ENCODE measurements at regions not wholly inside any gene's neighbourhood (a gene's known extent, or its start where the extent isn't known, plus 50 kb on each side); places are given as distances from the start of the nearest gene placed in this dataset.

DNA sequence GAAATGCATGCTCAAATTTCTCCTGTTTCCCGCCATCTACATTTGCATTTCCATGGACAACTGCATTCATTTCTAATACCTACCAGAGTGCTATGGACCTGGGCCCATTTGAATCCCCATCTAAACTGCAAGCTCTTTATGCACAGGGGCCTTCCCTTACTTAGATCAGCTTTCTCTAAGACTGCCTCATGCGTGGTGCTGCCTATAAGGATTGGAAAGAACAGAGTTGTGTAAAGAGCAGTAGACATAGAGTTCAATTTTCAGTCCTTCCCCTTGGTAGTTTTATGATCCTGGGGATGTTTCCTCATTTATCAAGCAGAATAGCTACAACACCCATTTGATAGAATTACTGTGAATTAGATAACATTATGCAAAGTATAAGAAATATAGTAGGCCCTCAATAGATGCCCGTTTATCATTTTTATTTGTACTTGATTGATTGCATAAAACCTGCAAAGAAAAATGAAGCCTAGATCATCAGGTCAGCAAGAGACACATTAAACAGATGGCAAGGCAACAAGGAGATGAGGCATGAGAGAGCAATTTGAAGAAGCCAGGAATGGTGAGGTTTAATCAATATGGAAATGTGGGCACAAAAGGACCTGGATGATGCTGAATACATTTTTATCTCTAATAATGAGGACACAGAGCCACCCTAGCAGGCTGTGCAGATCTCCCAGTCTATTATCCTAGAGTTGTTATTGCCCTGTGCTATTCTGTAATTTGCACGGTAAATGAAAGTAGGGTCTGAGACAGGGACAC is 359.7 kb downstream of the FAM181B start:
- Mint-ChIP-seq H3K9me3 (no peaks in the 10 kb centered on the region), H3K4me1 (ENCODE audit: low read depth) (no peaks in the 10 kb centered on the region), H3K27me3 (ENCODE audit: low read depth) (no peaks in the 10 kb centered on the region), H3K4me3 (no peak overlapping the region), H3K36me3 (ENCODE audit: low read depth) (no peaks in the 10 kb centered on the region), H3K27ac (no peak overlapping the region)

DNA sequence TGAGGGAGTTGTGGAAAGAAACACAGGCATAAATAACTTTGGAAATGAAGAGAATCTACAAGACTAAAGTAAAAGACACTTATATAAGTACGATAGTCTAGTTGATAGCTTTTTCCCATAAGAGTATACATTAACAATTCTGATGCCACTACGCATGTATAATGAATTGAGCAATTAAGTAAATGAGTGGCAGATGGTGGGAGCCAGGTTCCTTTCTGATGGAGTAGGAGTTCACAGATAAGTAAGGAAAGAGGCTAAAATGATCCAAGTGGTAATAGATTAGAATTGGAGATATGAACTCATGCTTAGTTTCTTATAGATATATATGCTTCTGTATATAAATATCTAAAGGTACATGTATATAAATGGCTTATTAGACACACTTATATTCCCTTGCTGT is 368.3 kb downstream of the FAM181B start:
- Mint-ChIP-seq H3K27me3 (ENCODE audit: low read depth) (no peaks in the 10 kb centered on the region), H3K27ac (no peak overlapping the region), H3K4me1 (ENCODE audit: low read depth) (no peaks in the 10 kb centered on the region), H3K36me3 (ENCODE audit: low read depth) (no peaks in the 10 kb centered on the region), H3K4me3 (no peak overlapping the region), H3K9me3 (no peaks in the 10 kb centered on the region)

DNA sequence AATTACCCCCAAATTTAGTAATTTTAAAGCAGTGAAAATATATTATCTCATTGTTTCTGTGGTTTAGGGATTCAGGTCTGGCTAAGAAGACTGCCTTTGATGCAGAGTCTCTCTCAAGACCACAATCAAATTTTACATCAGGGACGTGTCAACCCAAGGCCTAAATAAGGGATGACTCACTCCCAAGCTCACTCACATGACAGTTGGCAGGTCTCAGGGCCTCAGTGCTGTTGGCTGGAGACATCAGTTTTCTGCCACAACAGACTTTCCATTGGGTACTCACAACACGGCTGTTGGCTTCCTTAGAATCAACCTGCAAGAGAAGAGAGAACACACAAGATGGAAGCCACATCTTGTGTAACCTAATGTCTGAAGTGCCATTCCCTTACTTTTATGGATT is 377.3 kb downstream of the FAM181B start:
- no peaks in the 10 kb centered on the region for H3K9me3 Mint-ChIP-seq
- no peaks in the 10 kb centered on the region for H3K27me3 Mint-ChIP-seq (ENCODE audit: low read depth)
- H3K36me3 Mint-ChIP-seq (ENCODE audit: low read depth): no peaks in the 10 kb centered on the region
- H3K4me3 Mint-ChIP-seq: no peak overlapping the region
- H3K27ac Mint-ChIP-seq: no peak overlapping the region
- H3K4me1 Mint-ChIP-seq (ENCODE audit: low read depth): no peaks in the 10 kb centered on the region

GRCh38 chr11:82355313-82355823 is 378.3 kb downstream of the FAM181B start:
- Mint-ChIP-seq H3K4me1 (ENCODE audit: low read depth) (no peaks in the 10 kb centered on the region), H3K9me3 (no peaks in the 10 kb centered on the region), H3K27me3 (ENCODE audit: low read depth) (no peaks in the 10 kb centered on the region), H3K36me3 (ENCODE audit: low read depth) (no peaks in the 10 kb centered on the region), H3K27ac (no peak overlapping the region), H3K4me3 (no peak overlapping the region)

DNA sequence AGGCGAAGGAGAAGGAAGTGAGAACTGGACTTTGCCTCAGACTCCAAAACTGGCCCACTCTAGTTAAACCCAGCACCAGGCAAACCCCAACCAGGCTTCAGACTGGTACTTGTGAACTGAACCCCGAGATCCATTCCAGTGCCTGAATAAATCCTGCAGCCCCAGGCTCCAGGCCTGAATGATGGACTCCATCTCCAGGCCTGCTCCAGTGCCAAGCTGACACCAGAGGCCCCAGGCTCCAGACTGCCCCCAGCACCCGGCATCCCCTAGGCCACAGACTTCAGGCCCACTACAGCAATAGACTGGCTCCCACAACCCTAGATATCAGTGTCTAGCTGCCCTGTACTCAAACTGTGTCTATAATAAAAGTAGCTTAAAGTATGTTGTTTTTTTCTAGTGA is 406.8 kb downstream of the FAM181B start:
- H3K4me3 Mint-ChIP-seq: no peak overlapping the region
- no peaks in the 10 kb centered on the region for H3K9me3 Mint-ChIP-seq
- H3K36me3 Mint-ChIP-seq (ENCODE audit: low read depth): no peaks in the 10 kb centered on the region

DNA sequence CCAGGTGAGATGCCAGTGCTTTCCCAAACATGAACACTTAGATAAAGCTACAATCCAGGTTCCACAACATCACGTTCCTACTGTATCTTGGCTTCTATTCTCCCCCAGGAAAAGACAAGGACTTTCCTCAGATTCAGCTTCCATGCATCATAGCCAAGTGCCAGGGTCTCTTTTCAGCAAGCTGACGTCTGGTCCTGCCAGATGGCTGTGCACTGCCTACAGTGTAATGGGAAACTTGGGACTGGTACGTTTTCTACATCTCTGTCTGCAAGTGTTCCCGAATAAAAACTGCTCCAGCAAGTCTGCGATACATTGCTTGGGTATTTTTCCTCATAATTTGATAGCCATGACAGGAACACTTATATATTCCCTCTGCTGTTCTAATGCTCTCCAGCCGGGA is 412.5 kb downstream of the FAM181B start:
- H3K27ac Mint-ChIP-seq: no peak overlapping the region
- no peaks in the 10 kb centered on the region for H3K27me3 Mint-ChIP-seq (ENCODE audit: low read depth)
- no peak overlapping the region for H3K4me3 Mint-ChIP-seq
- H3K4me1 Mint-ChIP-seq (ENCODE audit: low read depth): no peaks in the 10 kb centered on the region
- H3K36me3 Mint-ChIP-seq (ENCODE audit: low read depth): no peaks in the 10 kb centered on the region
- no peaks in the 10 kb centered on the region for H3K9me3 Mint-ChIP-seq

More for the DNA sequence above, 406.8 kb downstream of the FAM181B start:
- H3K4me1 Mint-ChIP-seq (ENCODE audit: low read depth): no peaks in the 10 kb centered on the region
- no peaks in the 10 kb centered on the region for H3K27me3 Mint-ChIP-seq (ENCODE audit: low read depth)
- H3K27ac Mint-ChIP-seq: no peak overlapping the region

DNA sequence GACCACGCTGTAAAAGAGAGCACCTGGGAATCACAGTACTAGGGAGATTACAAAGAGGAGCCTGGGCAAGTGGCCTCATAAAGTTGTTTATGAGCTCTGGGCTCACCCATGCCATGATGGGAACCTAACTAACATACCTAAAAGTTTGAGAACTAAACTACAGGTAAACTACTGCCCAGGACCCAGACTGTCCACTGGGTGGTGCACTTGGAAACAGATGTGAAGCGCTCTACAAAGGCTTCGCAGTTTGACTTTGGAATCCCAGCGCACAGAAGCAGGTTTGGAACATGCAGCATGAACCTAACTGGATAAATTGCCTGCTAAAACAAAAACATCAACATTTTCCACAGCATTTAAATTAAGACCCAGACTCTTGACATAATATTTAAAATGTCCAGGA is 418.6 kb downstream of the FAM181B start:
- no peaks in the 10 kb centered on the region for H3K27me3 Mint-ChIP-seq (ENCODE audit: low read depth)
- H3K36me3 Mint-ChIP-seq (ENCODE audit: low read depth): no peaks in the 10 kb centered on the region
- H3K27ac Mint-ChIP-seq: no peak overlapping the region
- no peak overlapping the region for H3K4me3 Mint-ChIP-seq
- no peaks in the 10 kb centered on the region for H3K4me1 Mint-ChIP-seq (ENCODE audit: low read depth)
- H3K9me3 Mint-ChIP-seq: no peaks in the 10 kb centered on the region

GRCh38 chr11:82308979-82309378 is 424.7 kb downstream of the FAM181B start:
- Mint-ChIP-seq H3K27ac (no peak overlapping the region), H3K9me3 (no peaks in the 10 kb centered on the region), H3K4me1 (ENCODE audit: low read depth) (no peaks in the 10 kb centered on the region), H3K36me3 (ENCODE audit: low read depth) (no peaks in the 10 kb centered on the region), H3K27me3 (ENCODE audit: low read depth) (no peaks in the 10 kb centered on the region), H3K4me3 (no peak overlapping the region)

DNA sequence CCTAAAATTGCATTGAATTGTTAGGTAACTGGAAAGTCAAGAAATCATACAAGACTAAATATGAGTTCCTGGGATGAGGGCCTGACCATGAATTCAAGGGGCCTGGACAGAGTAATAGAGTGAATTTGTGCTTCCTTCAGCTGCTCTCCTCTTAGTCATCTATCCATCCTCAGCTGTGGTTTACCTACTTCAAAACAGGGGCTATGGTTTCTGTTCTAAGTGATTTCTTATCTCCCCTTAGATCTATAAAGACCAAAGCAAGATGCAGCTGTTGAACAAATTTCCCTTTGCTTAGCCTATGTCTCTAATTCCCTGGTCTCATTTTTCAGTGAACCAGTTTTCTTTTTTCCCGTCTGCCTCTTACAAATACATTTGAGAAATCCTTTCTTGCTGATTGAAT is 428.5 kb downstream of the FAM181B start:
- Mint-ChIP-seq H3K4me3 (no peak overlapping the region), H3K4me1 (ENCODE audit: low read depth) (no peaks in the 10 kb centered on the region), H3K9me3 (no peaks in the 10 kb centered on the region), H3K36me3 (ENCODE audit: low read depth) (no peaks in the 10 kb centered on the region), H3K27ac (no peak overlapping the region), H3K27me3 (ENCODE audit: low read depth) (no peaks in the 10 kb centered on the region)

DNA sequence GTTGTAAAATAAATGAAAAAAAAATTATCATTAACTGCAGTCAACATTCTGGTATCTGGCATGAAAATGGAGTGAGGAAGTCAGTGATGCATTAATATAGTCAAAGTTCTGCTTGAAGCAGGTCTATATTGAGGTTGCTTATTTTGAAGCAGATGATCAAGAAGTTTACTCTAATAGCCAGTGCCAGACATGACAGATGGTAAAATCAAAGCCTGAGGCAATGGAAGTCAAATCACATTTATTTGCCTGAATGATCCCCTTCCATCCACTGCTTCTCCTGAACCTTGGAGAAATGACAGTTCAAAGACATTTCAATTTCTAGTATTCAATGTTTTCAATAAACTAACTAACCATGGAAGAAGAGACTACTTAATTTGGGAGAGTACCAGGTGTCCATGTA is 430.0 kb downstream of the FAM181B start:
- Mint-ChIP-seq H3K4me3 (no peak overlapping the region), H3K27me3 (ENCODE audit: low read depth) (no peaks in the 10 kb centered on the region)

GRCh38 chr11:82288471-82288870 is 445.2 kb downstream of the FAM181B start:
- no peaks in the 10 kb centered on the region for H3K36me3 Mint-ChIP-seq (ENCODE audit: low read depth)
- no peaks in the 10 kb centered on the region for H3K27me3 Mint-ChIP-seq (ENCODE audit: low read depth)
- no peaks in the 10 kb centered on the region for H3K9me3 Mint-ChIP-seq
- no peak overlapping the region for H3K27ac Mint-ChIP-seq
- no peak overlapping the region for H3K4me3 Mint-ChIP-seq
- H3K4me1 Mint-ChIP-seq (ENCODE audit: low read depth): no peaks in the 10 kb centered on the region

More for the DNA sequence above, 430.0 kb downstream of the FAM181B start:
- H3K9me3 Mint-ChIP-seq: no peaks in the 10 kb centered on the region
- no peaks in the 10 kb centered on the region for H3K4me1 Mint-ChIP-seq (ENCODE audit: low read depth)
- no peaks in the 10 kb centered on the region for H3K36me3 Mint-ChIP-seq (ENCODE audit: low read depth)
- no peak overlapping the region for H3K27ac Mint-ChIP-seq

DNA sequence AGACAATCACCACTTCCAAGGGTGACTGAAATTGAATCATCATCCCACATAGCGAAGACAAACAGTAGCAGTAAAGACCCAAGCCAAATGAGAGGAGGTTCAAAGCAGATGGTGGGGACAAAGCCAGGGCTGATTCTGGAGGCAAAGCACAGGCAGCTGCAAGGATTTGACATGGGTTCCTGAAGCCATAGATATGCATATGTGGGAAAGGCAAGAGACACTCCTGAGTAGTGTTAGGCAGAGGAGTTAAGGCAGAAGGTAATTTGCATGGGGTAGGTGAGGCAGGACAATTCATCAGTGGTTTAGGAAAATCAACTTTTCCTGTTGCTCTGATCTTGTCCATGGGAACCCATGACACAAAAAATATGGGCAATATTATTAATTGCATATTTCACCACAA is 462.8 kb downstream of the FAM181B start:
- no peaks in the 10 kb centered on the region for H3K9me3 Mint-ChIP-seq
- H3K27ac Mint-ChIP-seq: no peak overlapping the region
- no peaks in the 10 kb centered on the region for H3K27me3 Mint-ChIP-seq (ENCODE audit: low read depth)
- H3K4me3 Mint-ChIP-seq: no peak overlapping the region
- H3K36me3 Mint-ChIP-seq (ENCODE audit: low read depth): no peaks in the 10 kb centered on the region
- H3K4me1 Mint-ChIP-seq (ENCODE audit: low read depth): no peaks in the 10 kb centered on the region

DNA sequence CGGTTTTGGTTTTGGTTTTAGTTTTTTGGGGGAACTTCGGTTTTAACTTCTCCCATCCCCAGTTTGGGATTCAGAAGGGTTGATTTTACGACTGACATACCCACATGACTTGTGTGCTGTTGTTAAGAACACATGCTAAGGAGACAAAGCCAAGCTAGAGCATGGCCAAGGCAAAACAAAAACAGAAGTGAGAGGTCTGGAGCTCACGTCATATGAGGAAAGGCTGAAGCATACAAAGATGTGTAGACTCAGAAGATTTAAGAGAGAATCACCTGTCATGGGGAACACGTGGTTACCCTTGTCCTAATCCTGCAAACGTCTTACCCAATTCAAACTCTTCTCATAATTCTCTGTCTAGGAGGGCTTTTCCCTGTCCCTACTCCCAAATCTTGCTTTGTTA is 465.0 kb downstream of the FAM181B start:
- H3K36me3 Mint-ChIP-seq (ENCODE audit: low read depth): no peaks in the 10 kb centered on the region
- H3K4me3 Mint-ChIP-seq: no peak overlapping the region
- no peak overlapping the region for H3K27ac Mint-ChIP-seq
- H3K9me3 Mint-ChIP-seq: no peaks in the 10 kb centered on the region
- no peaks in the 10 kb centered on the region for H3K27me3 Mint-ChIP-seq (ENCODE audit: low read depth)
- H3K4me1 Mint-ChIP-seq (ENCODE audit: low read depth): no peaks in the 10 kb centered on the region

GRCh38 chr11:82267186-82267585 is 466.5 kb downstream of the FAM181B start:
- Mint-ChIP-seq H3K27ac (no peak overlapping the region), H3K9me3 (no peaks in the 10 kb centered on the region), H3K27me3 (ENCODE audit: low read depth) (no peaks in the 10 kb centered on the region), H3K36me3 (ENCODE audit: low read depth) (no peaks in the 10 kb centered on the region), H3K4me1 (ENCODE audit: low read depth) (no peaks in the 10 kb centered on the region), H3K4me3 (no peak overlapping the region)

DNA sequence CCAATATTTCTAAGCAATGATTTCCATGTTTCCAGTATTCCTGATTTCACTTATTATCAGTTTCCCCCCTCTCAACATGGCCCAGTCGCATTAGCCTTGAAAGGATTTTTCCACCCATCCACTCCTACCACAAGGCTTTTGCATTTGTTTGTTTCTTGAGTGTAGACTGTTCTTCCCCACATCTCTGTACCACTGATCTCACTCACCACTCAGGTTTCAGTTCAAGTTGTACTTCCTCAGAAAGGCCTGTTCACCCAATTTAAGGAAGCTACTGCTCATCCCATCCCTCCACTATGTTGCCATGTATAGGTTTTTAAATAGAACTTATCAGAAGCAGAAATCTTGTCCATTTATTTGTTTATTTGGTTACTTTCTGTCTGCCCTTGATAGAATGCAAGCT is 472.3 kb downstream of the FAM181B start:
- Mint-ChIP-seq H3K27ac (no peak overlapping the region), H3K4me1 (ENCODE audit: low read depth) (no peaks in the 10 kb centered on the region), H3K27me3 (ENCODE audit: low read depth) (no peaks in the 10 kb centered on the region), H3K9me3 (no peaks in the 10 kb centered on the region), H3K36me3 (ENCODE audit: low read depth) (no peaks in the 10 kb centered on the region), H3K4me3 (no peak overlapping the region)

DNA sequence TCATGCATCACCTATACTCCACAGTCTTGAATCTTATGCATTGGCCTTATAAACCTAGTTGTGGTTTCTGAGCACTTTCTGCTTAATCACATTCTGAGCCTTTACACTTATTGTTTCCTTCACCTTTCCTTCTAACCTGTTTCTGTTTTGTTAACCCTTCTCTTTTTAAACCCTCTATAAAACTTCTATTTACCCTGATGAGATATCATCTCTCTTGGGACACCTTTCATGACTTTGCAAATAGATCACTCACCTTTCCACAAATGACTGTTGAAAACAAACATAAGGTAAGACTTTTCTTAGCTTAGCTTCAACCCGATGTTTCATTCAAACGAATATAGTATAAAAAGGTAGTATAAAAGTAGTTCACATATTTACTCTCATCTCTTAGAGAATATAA is 483.6 kb downstream of the FAM181B start:
- H3K27me3 Mint-ChIP-seq (ENCODE audit: low read depth): no peaks in the 10 kb centered on the region
- no peaks in the 10 kb centered on the region for H3K4me1 Mint-ChIP-seq (ENCODE audit: low read depth)
- H3K9me3 Mint-ChIP-seq: no peaks in the 10 kb centered on the region
- H3K27ac Mint-ChIP-seq: no peak overlapping the region
- no peak overlapping the region for H3K4me3 Mint-ChIP-seq
- H3K36me3 Mint-ChIP-seq (ENCODE audit: low read depth): no peaks in the 10 kb centered on the region
